Breast epithelium (tissue), 4 donors: ENCODE measurements at regions not wholly inside any gene's neighbourhood (a gene's known extent, or its start where the extent isn't known, plus 50 kb on each side); places are given as distances from the start of the nearest gene placed in this dataset.

Experiments
- DNase-seq, 2 donors: peaks; one replicate each; pipeline ENCODE4 v3.0.0-alpha.2; 2019; ENCODE audit warnings: low spot score in 2 of 2
- H3K27ac ChIP-seq, 2 donors: fragments of 200-600 bp; sonication (generic) in 1 of 2; one replicate each; pipeline ENCODE4 v1.5.1; 2016 to 2019; ENCODE audit warnings: mild to moderate bottlenecking in 1 of 2
- H3K27me3 ChIP-seq, 2 donors: fragments of 200-600 bp; sonication (generic) in 1 of 2; one replicate each; pipeline versions ENCODE4 v1.5.1 to v1.6.0; 2017 to 2019; ENCODE audit warnings: control low read depth in 1 of 2, mild to moderate bottlenecking in 1 of 2
- H3K36me3 ChIP-seq: fragments of 200-600 bp; one replicate; pipeline ENCODE4 v1.5.1; 2019
- H3K4me1 ChIP-seq, 2 donors: fragments of 200-600 bp; sonication (generic); one replicate each; pipeline ENCODE4 v1.5.1; 2016 to 2019; ENCODE audit warnings: control low read depth in 1 of 2
- H3K4me3 ChIP-seq, 3 donors: fragments of 200-600 bp; sonication (generic); 1 replicate in 2 of 3; 2 replicates in 1 of 3; pipeline ENCODE4 v1.5.1; 2016 to 2019; ENCODE audit warnings: mild to moderate bottlenecking in 3 of 3, moderate library complexity in 2 of 3
- H3K9me3 ChIP-seq, 2 donors: fragments of 200-600 bp; sonication (generic) in 1 of 2; one replicate each; pipeline ENCODE4 v1.5.1; 2016 to 2019; ENCODE audit warnings: control low read depth in 1 of 2
- CTCF ChIP-seq, 3 donors: fragments of 450-650 bp; IDR thresholded peaks; one replicate each; pipeline ENCODE4 v1.5.1; 2016 to 2017; ENCODE audit warnings: antibody characterized with exemption in 3 of 3, mild to moderate bottlenecking in 3 of 3, moderate library complexity in 3 of 3
- POLR2A ChIP-seq: fragments of 450-650 bp; IDR thresholded peaks from one replicate; pipeline ENCODE4 v1.6.1; 2016; ENCODE audit warnings: antibody characterized with exemption, mild to moderate bottlenecking, moderate library complexity
- POLR2AphosphoS5 ChIP-seq, 3 donors: sonication (generic); formaldehyde crosslinking; IDR thresholded peaks; one replicate each; pipeline ENCODE4 v1.6.1; 2017; ENCODE audit warnings: antibody characterized with exemption in 3 of 3
- intact Hi-C: fragments of 100-400 bp; cut with DNase I; formaldehyde crosslinking; loops from one replicate; pipeline ENCODE4 v1.15.1; 2023; ENCODE audit warnings: low total_unique reads

- H3K36me3 ChIP-seq = no peaks in the 10 kb centered on the region
- TF ChIP-seq CTCF (IDR thresholded peaks at IDR 0.05) = no peak
- no peak for TF ChIP-seq POLR2A
- TF ChIP-seq POLR2AphosphoS5 (IDR thresholded peaks at IDR 0.05) = no peak
- H3K27ac ChIP-seq = no peak overlapping the region
- H3K27me3 ChIP-seq = no peaks in the 10 kb centered on the region
- no peak for DNase-seq
- H3K9me3 ChIP-seq = no peaks in the 10 kb centered on the region
- H3K4me3 ChIP-seq = no peak overlapping the region
- intact Hi-C loops = no loop called here
- H3K4me1 ChIP-seq = no peaks in the 10 kb centered on the region
Observed at GRCh38 chr20:52595518-52595917, 376.6 kb upstream of the TSHZ2 start.

- TF ChIP-seq POLR2A = no peak
- no peak for TF ChIP-seq CTCF (IDR thresholded peaks at IDR 0.05)
- no peak for TF ChIP-seq POLR2AphosphoS5 (IDR thresholded peaks at IDR 0.05)
- intact Hi-C loops = no loop called here
Observed at GRCh38 chr20:52593654-52594053, 378.5 kb upstream of the TSHZ2 start.

DNA sequence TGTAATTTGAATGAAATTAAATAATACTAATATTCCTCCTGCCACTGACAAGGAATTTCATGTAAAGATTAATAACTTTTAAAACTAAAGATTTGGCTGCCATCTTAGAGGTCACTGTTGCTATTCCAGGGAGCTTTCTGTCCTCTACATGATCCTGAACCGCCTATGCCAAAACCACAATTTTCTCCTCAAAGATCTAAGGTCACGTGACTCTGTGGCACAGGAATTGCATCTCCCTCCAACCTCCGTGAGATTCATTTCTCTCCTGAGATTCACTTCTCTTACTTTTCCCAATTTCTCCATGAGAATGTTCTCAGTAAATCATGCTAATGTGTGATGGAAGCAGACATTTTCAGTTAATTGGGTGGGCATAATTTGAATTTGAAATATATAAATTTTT lies 379.6 kb upstream of the TSHZ2 start:
- intact Hi-C loops = no loop called here
- no peaks in the 10 kb centered on the region for H3K27me3 ChIP-seq
- H3K9me3 ChIP-seq = no peaks in the 10 kb centered on the region
- no peak for TF ChIP-seq POLR2AphosphoS5 (IDR thresholded peaks at IDR 0.05)
- TF ChIP-seq POLR2A = no peak
- TF ChIP-seq CTCF (IDR thresholded peaks at IDR 0.05) = no peak
- no peak overlapping the region for H3K27ac ChIP-seq
- no peaks in the 10 kb centered on the region for H3K4me1 ChIP-seq
- no peak for DNase-seq
- H3K36me3 ChIP-seq = no peaks in the 10 kb centered on the region
- H3K4me3 ChIP-seq = no peak overlapping the region

More at GRCh38 chr20:52593654-52594053, 378.5 kb upstream of the TSHZ2 start:
- no peaks in the 10 kb centered on the region for H3K36me3 ChIP-seq
- DNase-seq = no peak
- H3K27ac ChIP-seq = no peak overlapping the region
- H3K4me1 ChIP-seq = no peaks in the 10 kb centered on the region
- no peak overlapping the region for H3K4me3 ChIP-seq
- H3K9me3 ChIP-seq = no peaks in the 10 kb centered on the region
- H3K27me3 ChIP-seq = no peaks in the 10 kb centered on the region

GRCh38 chr20:52590100-52590499 lies 382.1 kb upstream of the TSHZ2 start:
- no peaks in the 10 kb centered on the region for H3K36me3 ChIP-seq
- no peaks in the 10 kb centered on the region for H3K4me1 ChIP-seq
- intact Hi-C loops = no loop called here
- TF ChIP-seq POLR2A (no peak), POLR2AphosphoS5 (IDR thresholded peaks at IDR 0.05) (no peak)
- H3K27ac ChIP-seq = no peak overlapping the region
- no peaks in the 10 kb centered on the region for H3K27me3 ChIP-seq
- no peak for DNase-seq
- no peaks in the 10 kb centered on the region for H3K9me3 ChIP-seq
- no peak overlapping the region for H3K4me3 ChIP-seq

DNA sequence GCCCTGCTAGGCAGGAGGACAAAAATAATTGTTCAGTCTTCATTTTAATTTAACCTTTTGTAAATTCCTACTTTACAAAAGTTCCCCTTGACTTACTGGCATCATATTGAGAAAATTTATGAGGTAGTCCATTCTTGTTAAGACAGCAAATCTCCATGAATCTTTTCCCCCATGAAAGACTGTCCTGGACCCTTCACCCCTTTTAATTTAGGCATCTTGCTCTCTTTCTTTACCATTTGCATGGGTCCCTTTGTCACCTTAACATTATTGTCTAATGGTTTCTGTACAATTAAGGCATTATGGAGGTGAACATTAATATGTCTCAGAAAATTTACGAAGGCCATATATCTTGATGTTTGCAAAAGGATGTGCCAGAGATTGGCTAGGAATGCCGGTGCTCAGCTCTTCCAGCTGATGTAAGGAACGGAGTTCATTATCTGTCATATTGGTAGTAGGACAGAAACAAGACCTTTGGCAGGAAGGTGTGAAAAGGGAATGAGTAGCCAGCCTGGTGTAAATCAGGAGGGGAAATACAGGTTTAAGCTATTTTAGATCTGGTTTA lies 382.8 kb upstream of the TSHZ2 start:
- DNase-seq = no peak
- Histone ChIP-seq H3K4me1 (no peaks in the 10 kb centered on the region), H3K27ac (no peak overlapping the region), H3K9me3 (no peaks in the 10 kb centered on the region), H3K36me3 (no peaks in the 10 kb centered on the region), H3K27me3 (no peaks in the 10 kb centered on the region), H3K4me3 (no peak overlapping the region)
- intact Hi-C loops = no loop called here
- TF ChIP-seq POLR2A (no peak), CTCF (IDR thresholded peaks at IDR 0.05) (no peak), POLR2AphosphoS5 (IDR thresholded peaks at IDR 0.05) (no peak)

DNA sequence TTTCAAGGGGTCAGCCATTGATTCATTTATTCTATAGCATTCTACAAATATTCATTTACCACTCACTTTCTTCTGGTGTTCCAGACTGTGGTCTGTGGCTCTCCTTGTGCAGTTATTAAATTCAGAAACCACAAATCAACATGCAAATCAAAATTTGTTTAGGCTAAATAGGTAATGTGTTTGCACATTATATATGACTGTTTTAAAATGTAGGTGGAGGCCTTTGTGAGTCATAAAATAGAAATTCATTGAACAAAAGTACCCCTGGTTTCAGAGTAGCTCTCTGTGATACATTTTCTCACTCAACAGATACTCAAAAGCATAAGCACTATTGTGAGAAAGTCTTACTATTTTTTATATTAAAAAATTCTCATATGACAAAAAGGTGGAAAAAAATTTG lies 385.5 kb upstream of the TSHZ2 start:
- intact Hi-C loops = no loop called here
- no peak overlapping the region for H3K27ac ChIP-seq
- no peaks in the 10 kb centered on the region for H3K27me3 ChIP-seq
- H3K9me3 ChIP-seq = no peaks in the 10 kb centered on the region
- TF ChIP-seq POLR2A = no peak
- no peak for TF ChIP-seq POLR2AphosphoS5 (IDR thresholded peaks at IDR 0.05)
- no peak for TF ChIP-seq CTCF (IDR thresholded peaks at IDR 0.05)
- DNase-seq = no peak
- no peak overlapping the region for H3K4me3 ChIP-seq
- no peaks in the 10 kb centered on the region for H3K36me3 ChIP-seq
- no peaks in the 10 kb centered on the region for H3K4me1 ChIP-seq
